ENCODE measurements at regions not wholly inside any gene's neighbourhood (a gene's known extent, or its start where the extent isn't known, plus 50 kb on each side); places are given as distances from the start of the nearest gene placed in this dataset.
"Not testable (repeated sequence)": the region's sequence is repeated elsewhere in the genome, so short reads cannot be mapped to it uniquely, and the experiment has no call there.

DNA sequence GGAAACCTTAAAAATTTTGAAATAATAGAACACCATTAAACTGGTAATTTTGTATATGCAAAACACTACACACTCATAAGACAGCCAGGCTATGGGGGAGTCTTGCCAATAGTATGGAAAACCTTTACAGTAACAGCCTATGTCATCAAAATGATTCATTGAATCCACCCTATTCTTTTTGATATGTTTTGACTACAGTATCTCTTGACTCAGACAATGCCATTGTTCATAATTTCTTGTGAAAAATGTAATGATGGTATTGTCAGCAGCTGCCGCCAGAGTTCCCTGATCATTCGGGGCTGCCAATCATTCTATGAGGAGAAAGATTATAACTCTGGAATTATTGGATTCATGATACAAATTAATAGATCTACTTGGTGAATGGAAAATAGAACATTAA, 101.4 kb upstream of the POC5 start:
- TF ChIP-seq, protein P1, sequence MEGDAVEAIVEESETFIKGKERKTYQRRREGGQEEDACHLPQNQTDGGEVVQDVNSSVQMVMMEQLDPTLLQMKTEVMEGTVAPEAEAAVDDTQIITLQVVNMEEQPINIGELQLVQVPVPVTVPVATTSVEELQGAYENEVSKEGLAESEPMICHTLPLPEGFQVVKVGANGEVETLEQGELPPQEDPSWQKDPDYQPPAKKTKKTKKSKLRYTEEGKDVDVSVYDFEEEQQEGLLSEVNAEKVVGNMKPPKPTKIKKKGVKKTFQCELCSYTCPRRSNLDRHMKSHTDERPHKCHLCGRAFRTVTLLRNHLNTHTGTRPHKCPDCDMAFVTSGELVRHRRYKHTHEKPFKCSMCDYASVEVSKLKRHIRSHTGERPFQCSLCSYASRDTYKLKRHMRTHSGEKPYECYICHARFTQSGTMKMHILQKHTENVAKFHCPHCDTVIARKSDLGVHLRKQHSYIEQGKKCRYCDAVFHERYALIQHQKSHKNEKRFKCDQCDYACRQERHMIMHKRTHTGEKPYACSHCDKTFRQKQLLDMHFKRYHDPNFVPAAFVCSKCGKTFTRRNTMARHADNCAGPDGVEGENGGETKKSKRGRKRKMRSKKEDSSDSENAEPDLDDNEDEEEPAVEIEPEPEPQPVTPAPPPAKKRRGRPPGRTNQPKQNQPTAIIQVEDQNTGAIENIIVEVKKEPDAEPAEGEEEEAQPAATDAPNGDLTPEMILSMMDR (IDR thresholded peaks at IDR 0.05; ENCODE audit: low read depth, low read length) = no peak
- no peaks in the 10 kb centered on the region for H3K27me3 ChIP-seq
- H3K36me3 ChIP-seq = no peaks in the 10 kb centered on the region
- no peak overlapping the region for H3K27ac ChIP-seq
- DNase-seq (ENCODE audit: low read depth in 1 of 2, low spot score in 1 of 2) = no peak
- no peaks in the 10 kb centered on the region for H3K4me1 ChIP-seq (ENCODE audit: low read depth)
- no peak overlapping the region for H3K4me3 ChIP-seq
- H3K9me3 ChIP-seq (ENCODE audit: low read depth) = no peaks in the 10 kb centered on the region

DNA sequence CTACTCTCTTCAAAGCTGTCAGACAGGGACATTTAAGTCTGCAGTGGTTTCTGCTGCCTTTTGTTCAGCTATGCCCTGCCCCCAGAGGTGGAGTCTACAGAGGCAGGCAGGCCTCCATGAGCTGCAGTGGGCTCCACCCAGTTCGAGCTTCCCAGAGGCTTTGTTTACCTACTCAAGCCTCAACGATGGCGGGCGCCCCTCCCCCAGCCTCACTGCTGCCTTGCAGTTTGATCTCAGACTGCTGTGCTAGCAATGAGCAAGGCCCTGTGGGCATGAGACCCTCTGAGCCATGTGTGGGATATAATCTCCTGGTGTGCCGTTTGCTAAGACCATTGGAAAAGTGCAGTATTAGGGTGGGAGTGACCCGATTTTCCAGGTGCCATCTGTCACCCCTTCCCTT, 82.5 kb upstream of the POC5 start:
- H3K36me3 ChIP-seq; H3K4me1 ChIP-seq (ENCODE audit: low read depth); H3K9me3 ChIP-seq (ENCODE audit: low read depth); H3K4me3 ChIP-seq; DNase-seq (ENCODE audit: low read depth in 1 of 2, low spot score in 1 of 2); H3K27ac ChIP-seq; H3K27me3 ChIP-seq: not testable (repeated sequence)

DNA sequence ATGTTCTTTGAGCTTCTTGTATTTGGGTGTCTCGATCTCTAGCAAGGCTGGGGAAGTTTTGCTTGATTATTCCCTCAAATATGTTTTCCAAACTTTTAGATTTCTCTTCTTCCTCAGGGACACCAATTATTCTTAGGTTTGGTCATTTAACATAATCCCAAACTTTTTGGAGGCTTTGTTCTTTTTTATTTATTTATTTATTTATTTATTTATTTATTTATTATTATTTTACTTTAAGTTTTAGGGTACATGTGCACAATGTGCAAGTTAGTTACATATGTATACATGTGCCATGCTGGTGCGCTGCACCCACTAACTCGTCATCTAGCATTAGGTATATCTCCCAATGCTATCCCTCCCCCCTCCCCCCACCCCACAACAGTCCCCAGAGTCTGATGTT, 52.1 kb upstream of the POC5 start:
- not testable (repeated sequence) for H3K9me3 ChIP-seq (ENCODE audit: low read depth); H3K27ac ChIP-seq; DNase-seq (ENCODE audit: low read depth in 1 of 2, low spot score in 1 of 2); H3K36me3 ChIP-seq; H3K4me3 ChIP-seq; H3K4me1 ChIP-seq (ENCODE audit: low read depth); H3K27me3 ChIP-seq

Measured in cardiac muscle cell (in vitro differentiated cells and primary cell).